ENCODE measurements at regions not wholly inside any gene's neighbourhood (a gene's known extent, or its start where the extent isn't known, plus 50 kb on each side); places are given as distances from the start of the nearest gene placed in this dataset.

DNA sequence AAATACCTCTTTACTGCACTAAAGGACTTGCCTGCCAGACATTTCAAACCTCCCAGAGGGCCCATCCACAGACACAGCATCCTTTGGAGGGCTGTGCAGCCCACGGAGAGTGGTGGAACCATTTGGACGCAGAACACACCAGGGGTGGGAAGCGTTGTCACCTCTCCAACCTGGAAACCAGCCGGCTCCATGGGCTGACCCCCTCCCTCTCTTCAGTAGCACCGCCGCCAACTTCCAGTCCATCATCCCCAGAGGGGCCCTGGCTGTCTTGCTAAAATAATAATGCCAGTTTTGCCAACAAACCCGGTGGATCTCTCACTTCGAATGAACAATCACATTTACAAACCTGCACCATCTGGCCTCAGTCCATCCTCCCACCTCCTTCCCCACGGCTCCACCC lies 203.9 kb downstream of the FBXO15 start:
- no peak for DNase-seq
- no peak overlapping the region for H3K27ac ChIP-seq
- H3K36me3 ChIP-seq = no peaks in the 10 kb centered on the region
- H3K4me3 ChIP-seq = no peak overlapping the region
- 84 to 89% methylated on average over 9 of the region's 9 CpGs for WGBS, 2 donors
- TF ChIP-seq POLR2AphosphoS5 (IDR thresholded peaks at IDR 0.05) = no peak
- TF ChIP-seq POLR2A (IDR thresholded peaks at IDR 0.05) = no peak
- TF ChIP-seq, protein P1, sequence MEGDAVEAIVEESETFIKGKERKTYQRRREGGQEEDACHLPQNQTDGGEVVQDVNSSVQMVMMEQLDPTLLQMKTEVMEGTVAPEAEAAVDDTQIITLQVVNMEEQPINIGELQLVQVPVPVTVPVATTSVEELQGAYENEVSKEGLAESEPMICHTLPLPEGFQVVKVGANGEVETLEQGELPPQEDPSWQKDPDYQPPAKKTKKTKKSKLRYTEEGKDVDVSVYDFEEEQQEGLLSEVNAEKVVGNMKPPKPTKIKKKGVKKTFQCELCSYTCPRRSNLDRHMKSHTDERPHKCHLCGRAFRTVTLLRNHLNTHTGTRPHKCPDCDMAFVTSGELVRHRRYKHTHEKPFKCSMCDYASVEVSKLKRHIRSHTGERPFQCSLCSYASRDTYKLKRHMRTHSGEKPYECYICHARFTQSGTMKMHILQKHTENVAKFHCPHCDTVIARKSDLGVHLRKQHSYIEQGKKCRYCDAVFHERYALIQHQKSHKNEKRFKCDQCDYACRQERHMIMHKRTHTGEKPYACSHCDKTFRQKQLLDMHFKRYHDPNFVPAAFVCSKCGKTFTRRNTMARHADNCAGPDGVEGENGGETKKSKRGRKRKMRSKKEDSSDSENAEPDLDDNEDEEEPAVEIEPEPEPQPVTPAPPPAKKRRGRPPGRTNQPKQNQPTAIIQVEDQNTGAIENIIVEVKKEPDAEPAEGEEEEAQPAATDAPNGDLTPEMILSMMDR (IDR thresholded peaks at IDR 0.05) = no peak
- no peak for TF ChIP-seq EP300 (IDR thresholded peaks at IDR 0.05)
- no peaks in the 10 kb centered on the region for H3K27me3 ChIP-seq
- H3K9me3 ChIP-seq = no peaks in the 10 kb centered on the region
- intact Hi-C loops (cut with DNase I) = no loop called here
- H3K4me1 ChIP-seq = no peaks in the 10 kb centered on the region

DNA sequence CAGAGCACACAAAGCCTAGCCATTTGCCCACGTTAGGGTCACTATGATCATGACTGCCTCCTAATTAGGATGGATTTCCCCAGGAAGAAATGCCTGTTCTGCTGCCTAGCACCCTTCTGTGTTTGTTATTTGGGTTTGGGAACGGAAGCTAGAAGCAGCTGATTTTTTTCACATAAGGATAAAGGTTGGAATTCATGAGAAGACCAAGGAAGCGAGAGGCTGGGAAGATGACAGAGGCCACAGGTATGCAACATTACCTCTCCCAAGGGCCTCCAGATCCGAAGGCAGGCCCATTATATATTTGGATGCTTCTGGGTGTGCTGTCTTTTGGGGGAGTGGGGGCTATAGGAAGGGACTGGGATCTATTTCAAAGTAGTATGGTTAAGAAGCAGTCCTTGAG lies 204.7 kb downstream of the FBXO15 start:
- WGBS, 2 donors = 77 to 81% methylated on average over 4 of the region's 4 CpGs
- no peak for DNase-seq
- Histone ChIP-seq H3K9me3 (no peaks in the 10 kb centered on the region), H3K36me3 (no peaks in the 10 kb centered on the region), H3K4me3 (no peak overlapping the region), H3K27me3 (no peaks in the 10 kb centered on the region), H3K4me1 (no peaks in the 10 kb centered on the region), H3K27ac (no peak overlapping the region)
- intact Hi-C loops (cut with DNase I) = no loop called here
- TF ChIP-seq EP300 (IDR thresholded peaks at IDR 0.05) = no peak
- no peak for TF ChIP-seq POLR2A (IDR thresholded peaks at IDR 0.05)
- TF ChIP-seq, protein P1 (IDR thresholded peaks at IDR 0.05) = no peak
- TF ChIP-seq POLR2AphosphoS5 (IDR thresholded peaks at IDR 0.05) = no peak

DNA sequence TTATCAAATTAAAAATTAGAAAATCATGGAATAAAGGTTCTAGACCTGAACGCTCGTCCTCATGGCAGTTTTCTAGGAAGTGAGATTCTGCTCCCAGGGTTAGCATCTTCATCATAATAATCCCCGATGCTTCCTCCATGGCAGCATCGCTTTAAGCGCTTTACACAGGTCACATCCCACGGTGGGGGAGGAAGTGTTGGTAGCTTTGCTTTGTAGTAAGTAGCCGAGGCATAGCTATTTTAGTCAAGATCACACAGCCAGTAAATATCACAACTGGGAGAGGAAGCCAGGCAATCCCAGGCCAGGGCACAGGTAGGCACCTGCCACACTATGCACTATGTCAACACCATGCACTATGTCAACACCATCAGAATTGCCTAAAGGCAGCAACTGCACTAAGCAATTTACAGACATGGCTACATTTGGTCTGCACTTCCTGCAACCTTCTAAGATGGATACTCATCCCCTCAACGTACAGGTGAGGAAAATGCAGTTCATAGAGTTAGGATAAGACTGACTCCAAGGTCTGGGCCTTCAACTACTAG lies 205.5 kb downstream of the FBXO15 start:
- Histone ChIP-seq H3K9me3 (no peaks in the 10 kb centered on the region), H3K27ac (no peak overlapping the region), H3K27me3 (no peaks in the 10 kb centered on the region), H3K4me3 (no peak overlapping the region), H3K36me3 (no peaks in the 10 kb centered on the region), H3K4me1 (no peaks in the 10 kb centered on the region)
- intact Hi-C loops (cut with DNase I) = no loop called here
- no peak for DNase-seq
- TF ChIP-seq POLR2AphosphoS5 (IDR thresholded peaks at IDR 0.05) (no peak), POLR2A (IDR thresholded peaks at IDR 0.05) (no peak), EP300 (IDR thresholded peaks at IDR 0.05) (no peak)
- TF ChIP-seq, protein P1 (IDR thresholded peaks at IDR 0.05) = no peak
- 70 to 80% methylated on average over 8 of the region's 8 CpGs for WGBS, 2 donors

DNA sequence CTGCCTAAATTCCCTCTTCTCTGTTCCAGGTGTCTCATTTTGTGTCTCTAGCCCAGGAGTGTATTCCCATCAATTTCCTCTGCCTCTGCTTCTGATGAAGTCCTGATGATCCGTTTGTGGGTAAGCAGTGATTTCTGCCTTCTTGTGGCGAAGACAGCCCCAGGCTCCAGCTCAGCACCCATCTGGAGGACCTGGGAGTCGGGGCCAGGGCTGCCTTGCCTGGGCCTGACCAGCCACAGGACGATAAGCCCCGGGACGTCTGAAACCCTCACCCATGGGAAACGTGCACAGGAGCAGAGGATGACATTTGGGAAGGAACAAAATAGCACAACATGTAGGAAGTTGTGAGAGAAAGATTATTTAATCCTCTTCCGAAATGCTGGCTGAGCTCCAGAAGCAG lies 206.9 kb downstream of the FBXO15 start:
- no peaks in the 10 kb centered on the region for H3K4me1 ChIP-seq
- WGBS, 2 donors = 74 to 75% methylated on average over 8 of the region's 8 CpGs
- DNase-seq = no peak
- no peaks in the 10 kb centered on the region for H3K27me3 ChIP-seq
- intact Hi-C loops (cut with DNase I) = no loop called here
- no peaks in the 10 kb centered on the region for H3K9me3 ChIP-seq
- H3K4me3 ChIP-seq = no peak overlapping the region
- TF ChIP-seq POLR2A (IDR thresholded peaks at IDR 0.05) = no peak
- TF ChIP-seq, protein P1 (IDR thresholded peaks at IDR 0.05) = no peak
- no peak for TF ChIP-seq EP300 (IDR thresholded peaks at IDR 0.05)
- TF ChIP-seq POLR2AphosphoS5 (IDR thresholded peaks at IDR 0.05) = no peak
- no peak overlapping the region for H3K27ac ChIP-seq
- H3K36me3 ChIP-seq = no peaks in the 10 kb centered on the region

DNA sequence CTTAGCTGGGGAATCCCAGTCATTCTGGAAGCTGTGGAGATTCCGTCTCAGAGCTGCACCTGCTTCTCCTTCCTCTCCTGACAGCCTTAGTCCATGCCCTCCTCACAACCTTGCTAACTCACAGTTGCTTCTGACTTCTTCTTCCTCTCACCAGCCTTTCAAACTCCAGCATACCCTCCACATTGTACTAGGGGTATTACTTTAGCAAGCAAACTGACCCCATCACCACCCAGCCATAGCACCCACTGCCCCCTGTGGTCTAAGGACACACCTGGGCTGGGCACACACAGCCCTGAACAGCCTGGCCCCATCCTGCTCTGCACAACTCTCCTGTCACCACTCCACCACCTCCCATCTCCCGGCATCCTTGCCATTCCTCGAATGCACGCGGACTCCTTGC lies 208.2 kb downstream of the FBXO15 start:
- no peaks in the 10 kb centered on the region for H3K27me3 ChIP-seq
- TF ChIP-seq POLR2AphosphoS5 (IDR thresholded peaks at IDR 0.05) (no peak), POLR2A (IDR thresholded peaks at IDR 0.05) (no peak), EP300 (IDR thresholded peaks at IDR 0.05) (no peak)
- TF ChIP-seq, protein P1 (IDR thresholded peaks at IDR 0.05) = no peak
- H3K36me3 ChIP-seq = no peaks in the 10 kb centered on the region
- no peak overlapping the region for H3K4me3 ChIP-seq
- H3K4me1 ChIP-seq = no peaks in the 10 kb centered on the region
- intact Hi-C loops (cut with DNase I) = no loop called here
- WGBS, 2 donors = 87 to 89% methylated on average over 5 of the region's 5 CpGs
- no peaks in the 10 kb centered on the region for H3K9me3 ChIP-seq
- H3K27ac ChIP-seq = no peak overlapping the region
- DNase-seq = no peak
